ENCODE measurements at regions not wholly inside any gene's neighbourhood (a gene's known extent, or its start where the extent isn't known, plus 50 kb on each side); places are given as distances from the start of the nearest gene placed in this dataset.

- TF ChIP-seq CTCF (IDR thresholded peaks at IDR 0.05; ENCODE audit: insufficient read depth, low read depth, low read length) (no peak), EZH2 (IDR thresholded peaks at IDR 0.05; ENCODE audit: insufficient read depth, low read length) (no peak)
These were observed 57.6 kb upstream of the PKDCC start for GRCh38 chr2:41990245-41990644.

Data from astrocyte (in vitro differentiated cells and primary cell).